HL-60 (cell line): ENCODE measurements at regions not wholly inside any gene's neighbourhood (a gene's known extent, or its start where the extent isn't known, plus 50 kb on each side); places are given as distances from the start of the nearest gene placed in this dataset.

Experiments
- GABPA ChIP-seq: IDR thresholded peaks from 2 replicates; pipeline ENCODE4 v1.6.1; 2012; ENCODE audit warnings: low read depth
- POLR2AphosphoS5 ChIP-seq: IDR thresholded peaks from 2 replicates; pipeline ENCODE4 v1.6.1; 2012; ENCODE audit warnings: low read depth
- SPI1 ChIP-seq: IDR thresholded peaks from 2 replicates; pipeline ENCODE4 v1.6.1; 2012; ENCODE audit warnings: low read depth, mild to moderate bottlenecking, borderline replicate concordance
- TF ChIP-seq, protein P1 (sequence below): IDR thresholded peaks from one replicate; pipeline ENCODE4 v1.5.1; 2011; ENCODE audit warnings: low read length, control low read depth, inconsistent platforms; ENCODE audit not compliant: insufficient read depth
- TF ChIP-seq, protein P2 (sequence below): IDR thresholded peaks from 2 replicates; pipeline ENCODE4 v1.6.1; 2012; ENCODE audit warnings: low read depth; ENCODE audit not compliant: insufficient replicate concordance

DNA sequence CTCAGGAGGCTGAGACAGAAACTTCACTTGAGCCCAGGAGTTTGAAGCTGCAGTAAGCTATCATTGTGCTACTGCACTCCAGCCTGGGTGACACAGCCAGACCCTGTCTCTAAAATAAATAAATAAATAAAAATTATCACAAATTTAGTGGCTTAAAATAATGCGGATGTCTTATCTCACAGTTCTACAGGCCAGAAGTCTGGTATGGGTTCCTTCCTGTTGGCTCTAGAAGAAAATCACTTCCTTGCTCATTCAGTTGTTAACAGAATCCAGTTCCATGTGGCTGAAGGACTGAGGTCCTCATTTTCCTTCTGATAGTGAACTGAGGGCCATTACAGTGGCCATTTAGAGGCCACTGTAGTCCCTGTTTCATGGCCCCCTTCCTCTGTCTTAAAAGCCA, 94.6 kb upstream of the S1PR1 start:
- TF ChIP-seq, protein P1, sequence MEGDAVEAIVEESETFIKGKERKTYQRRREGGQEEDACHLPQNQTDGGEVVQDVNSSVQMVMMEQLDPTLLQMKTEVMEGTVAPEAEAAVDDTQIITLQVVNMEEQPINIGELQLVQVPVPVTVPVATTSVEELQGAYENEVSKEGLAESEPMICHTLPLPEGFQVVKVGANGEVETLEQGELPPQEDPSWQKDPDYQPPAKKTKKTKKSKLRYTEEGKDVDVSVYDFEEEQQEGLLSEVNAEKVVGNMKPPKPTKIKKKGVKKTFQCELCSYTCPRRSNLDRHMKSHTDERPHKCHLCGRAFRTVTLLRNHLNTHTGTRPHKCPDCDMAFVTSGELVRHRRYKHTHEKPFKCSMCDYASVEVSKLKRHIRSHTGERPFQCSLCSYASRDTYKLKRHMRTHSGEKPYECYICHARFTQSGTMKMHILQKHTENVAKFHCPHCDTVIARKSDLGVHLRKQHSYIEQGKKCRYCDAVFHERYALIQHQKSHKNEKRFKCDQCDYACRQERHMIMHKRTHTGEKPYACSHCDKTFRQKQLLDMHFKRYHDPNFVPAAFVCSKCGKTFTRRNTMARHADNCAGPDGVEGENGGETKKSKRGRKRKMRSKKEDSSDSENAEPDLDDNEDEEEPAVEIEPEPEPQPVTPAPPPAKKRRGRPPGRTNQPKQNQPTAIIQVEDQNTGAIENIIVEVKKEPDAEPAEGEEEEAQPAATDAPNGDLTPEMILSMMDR = no peak
- TF ChIP-seq SPI1 (no peak), POLR2AphosphoS5 (no peak), GABPA (no peak)
- TF ChIP-seq, protein P2, sequence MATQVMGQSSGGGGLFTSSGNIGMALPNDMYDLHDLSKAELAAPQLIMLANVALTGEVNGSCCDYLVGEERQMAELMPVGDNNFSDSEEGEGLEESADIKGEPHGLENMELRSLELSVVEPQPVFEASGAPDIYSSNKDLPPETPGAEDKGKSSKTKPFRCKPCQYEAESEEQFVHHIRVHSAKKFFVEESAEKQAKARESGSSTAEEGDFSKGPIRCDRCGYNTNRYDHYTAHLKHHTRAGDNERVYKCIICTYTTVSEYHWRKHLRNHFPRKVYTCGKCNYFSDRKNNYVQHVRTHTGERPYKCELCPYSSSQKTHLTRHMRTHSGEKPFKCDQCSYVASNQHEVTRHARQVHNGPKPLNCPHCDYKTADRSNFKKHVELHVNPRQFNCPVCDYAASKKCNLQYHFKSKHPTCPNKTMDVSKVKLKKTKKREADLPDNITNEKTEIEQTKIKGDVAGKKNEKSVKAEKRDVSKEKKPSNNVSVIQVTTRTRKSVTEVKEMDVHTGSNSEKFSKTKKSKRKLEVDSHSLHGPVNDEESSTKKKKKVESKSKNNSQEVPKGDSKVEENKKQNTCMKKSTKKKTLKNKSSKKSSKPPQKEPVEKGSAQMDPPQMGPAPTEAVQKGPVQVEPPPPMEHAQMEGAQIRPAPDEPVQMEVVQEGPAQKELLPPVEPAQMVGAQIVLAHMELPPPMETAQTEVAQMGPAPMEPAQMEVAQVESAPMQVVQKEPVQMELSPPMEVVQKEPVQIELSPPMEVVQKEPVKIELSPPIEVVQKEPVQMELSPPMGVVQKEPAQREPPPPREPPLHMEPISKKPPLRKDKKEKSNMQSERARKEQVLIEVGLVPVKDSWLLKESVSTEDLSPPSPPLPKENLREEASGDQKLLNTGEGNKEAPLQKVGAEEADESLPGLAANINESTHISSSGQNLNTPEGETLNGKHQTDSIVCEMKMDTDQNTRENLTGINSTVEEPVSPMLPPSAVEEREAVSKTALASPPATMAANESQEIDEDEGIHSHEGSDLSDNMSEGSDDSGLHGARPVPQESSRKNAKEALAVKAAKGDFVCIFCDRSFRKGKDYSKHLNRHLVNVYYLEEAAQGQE = no peak
